HG03135 (cell line): ENCODE measurements at regions not wholly inside any gene's neighbourhood (a gene's known extent, or its start where the extent isn't known, plus 50 kb on each side); places are given as distances from the start of the nearest gene placed in this dataset.
"Not testable (repeated sequence)": the region's sequence is repeated elsewhere in the genome, so short reads cannot be mapped to it uniquely, and the experiment has no call there.

Experiments used
- ATAC-seq: cut with Tn5 transposase; IDR thresholded peaks from one replicate; pipeline ENCODE4 v1.9.1; 2021; ENCODE audit warnings: mild to moderate bottlenecking, moderate library complexity; ENCODE audit not compliant: unreplicated experiment

- ATAC-seq, result no peak
These were observed 198.2 kb downstream of the ADCYAP1 start for GRCh38 chr18:1102848-1103247.

GRCh38 chr18:1103537-1103936, 198.9 kb downstream of the ADCYAP1 start:
- no peak for ATAC-seq

GRCh38 chr18:1104181-1104881, 199.7 kb downstream of the ADCYAP1 start:
- no peak for ATAC-seq

DNA sequence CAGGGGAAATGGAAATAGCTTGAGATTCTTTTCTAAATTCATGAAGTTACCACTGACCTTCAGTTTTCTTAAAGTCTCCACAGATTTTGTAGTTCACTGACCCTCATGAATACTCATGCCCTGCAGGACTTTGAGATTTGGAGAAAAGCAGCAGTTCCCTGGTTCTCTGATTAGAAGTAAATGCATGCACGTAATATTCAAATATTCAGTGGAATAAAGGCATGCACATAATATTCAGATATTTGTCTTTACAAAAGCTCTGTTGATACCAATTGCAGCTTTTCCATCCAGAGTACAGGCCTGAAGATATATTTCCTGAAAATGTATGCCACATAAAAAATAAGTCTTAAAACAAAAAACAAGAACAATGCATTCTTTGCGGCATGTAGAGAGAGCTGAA, 219.8 kb downstream of the ADCYAP1 start:
- ATAC-seq, result no peak

DNA sequence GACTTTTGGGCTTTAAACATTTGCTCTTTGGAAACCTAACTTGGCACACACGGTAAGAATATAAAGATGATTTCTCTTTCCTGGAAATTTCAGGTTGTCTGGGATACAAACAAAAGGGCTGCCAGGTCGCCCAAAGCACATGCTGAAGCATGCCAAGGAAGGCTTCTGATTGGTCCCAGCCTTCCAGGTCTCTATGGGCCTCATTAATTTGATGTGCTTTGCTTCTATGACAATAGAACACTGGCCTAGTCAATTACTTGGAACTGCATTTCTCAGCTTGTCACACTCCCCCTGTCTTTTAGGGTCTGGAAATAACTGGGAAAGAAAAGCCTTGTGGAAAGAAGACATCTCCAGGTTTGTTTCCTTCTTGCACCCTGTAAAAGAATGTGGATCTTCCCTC, 228.9 kb downstream of the ADCYAP1 start:
- no peak for ATAC-seq

DNA sequence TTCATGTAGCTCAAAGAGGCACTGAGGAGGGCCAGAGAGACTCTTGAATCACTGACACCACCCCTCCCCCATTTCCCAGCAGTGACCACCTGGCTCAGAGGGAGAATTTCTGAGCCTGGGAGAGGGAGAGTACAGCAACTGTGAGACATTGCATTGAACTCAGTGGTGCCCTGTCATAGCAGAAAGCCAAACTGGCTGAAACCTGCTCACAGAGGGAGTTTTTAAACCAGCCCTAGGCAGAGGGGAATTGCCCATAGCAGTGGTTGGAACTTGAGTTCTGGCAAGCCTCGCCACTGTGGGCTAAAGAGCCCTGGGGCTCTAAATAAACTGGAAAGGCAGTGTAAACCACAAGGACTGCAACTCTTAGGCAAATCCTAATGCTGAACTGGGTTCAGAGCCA, 243.1 kb downstream of the ADCYAP1 start:
- ATAC-seq, result no peak

- ATAC-seq, result no peak
These were observed 245.0 kb downstream of the ADCYAP1 start for GRCh38 chr18:1149709-1150108.

DNA sequence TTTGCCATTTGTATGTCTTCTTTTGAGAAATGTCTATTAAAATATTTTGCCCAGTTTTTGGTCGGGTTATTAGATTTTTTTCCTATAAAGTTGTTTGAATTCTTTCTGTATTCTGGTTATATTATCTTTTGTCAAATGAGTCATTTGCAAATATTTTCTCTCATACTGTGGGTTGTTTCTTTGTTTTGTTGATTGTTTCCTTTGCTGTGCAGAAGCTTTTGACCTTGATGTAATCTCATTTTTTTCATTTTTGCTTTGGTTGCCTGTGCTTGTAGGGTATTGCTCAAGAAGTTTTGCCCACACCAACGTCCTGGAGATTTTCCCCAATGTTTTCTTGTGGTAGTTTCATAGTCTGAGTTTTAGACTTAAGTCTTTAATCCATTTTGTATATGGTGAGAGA, 245.7 kb downstream of the ADCYAP1 start:
- ATAC-seq, result no peak

GRCh38 chr18:1152958-1153357, 248.3 kb downstream of the ADCYAP1 start:
- not testable (repeated sequence) for ATAC-seq

DNA sequence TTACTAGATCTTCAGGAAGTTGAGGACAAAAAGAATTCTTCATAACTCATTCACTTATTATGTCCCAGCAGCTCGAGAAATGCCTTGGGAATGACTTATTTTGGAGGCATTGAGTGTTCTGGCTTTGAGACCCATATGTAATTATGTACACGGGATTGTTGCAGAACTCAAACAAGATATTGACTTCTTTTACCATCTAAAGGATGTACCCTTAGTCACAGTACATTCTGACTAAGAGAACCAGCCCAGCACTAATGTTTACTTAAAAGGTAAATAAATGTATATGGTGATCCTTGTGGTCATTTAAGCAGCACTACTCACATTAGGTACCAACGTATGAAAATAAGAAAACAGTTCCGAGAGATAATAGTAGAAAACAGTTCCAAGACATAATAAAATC, 268.9 kb downstream of the ADCYAP1 start:
- no peak for ATAC-seq

- ATAC-seq, result no peak
These were observed 272.6 kb downstream of the ADCYAP1 start for GRCh38 chr18:1177232-1177631.

GRCh38 chr18:1191341-1191740, 286.7 kb downstream of the ADCYAP1 start:
- no peak for ATAC-seq

- ATAC-seq, result no peak
These were observed 308.5 kb downstream of the ADCYAP1 start for GRCh38 chr18:1213126-1213525.

- ATAC-seq, result no peak
These were observed 318.2 kb downstream of the ADCYAP1 start for GRCh38 chr18:1222880-1223279.

GRCh38 chr18:1227025-1227424, 322.4 kb downstream of the ADCYAP1 start:
- no peak for ATAC-seq

GRCh38 chr18:1229634-1230033, 325.0 kb downstream of the ADCYAP1 start:
- no peak for ATAC-seq

GRCh38 chr18:1232867-1233266, 328.2 kb downstream of the ADCYAP1 start:
- ATAC-seq, result no peak

- ATAC-seq, result no peak
These were observed 336.0 kb downstream of the ADCYAP1 start for GRCh38 chr18:1240701-1241100.

- no peak for ATAC-seq
These were observed 339.9 kb downstream of the ADCYAP1 start for GRCh38 chr18:1244397-1245122.

DNA sequence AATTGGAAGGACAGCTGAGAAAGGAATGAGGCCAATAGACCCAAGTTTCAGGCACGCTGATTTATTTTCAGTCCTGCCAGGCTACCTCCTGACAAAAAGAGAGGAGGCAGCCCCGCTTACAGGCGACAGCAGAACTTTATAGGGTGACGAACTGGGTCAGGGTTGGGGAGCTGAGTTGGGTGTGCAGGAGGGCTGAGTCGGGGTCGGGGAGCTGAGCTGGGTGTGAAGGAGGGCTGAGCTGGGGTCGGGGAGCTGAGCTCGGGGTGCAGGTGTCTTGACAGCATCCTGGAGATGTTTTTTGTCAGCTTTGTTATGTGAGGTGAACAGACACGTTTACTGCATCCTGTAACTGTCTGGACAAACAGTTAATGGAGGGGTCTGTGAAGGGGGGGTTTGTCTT, 342.2 kb downstream of the ADCYAP1 start:
- ATAC-seq, result no peak

- ATAC-seq, result no peak
These were observed 347.9 kb downstream of the ADCYAP1 start for GRCh38 chr18:1252534-1252933.

DNA sequence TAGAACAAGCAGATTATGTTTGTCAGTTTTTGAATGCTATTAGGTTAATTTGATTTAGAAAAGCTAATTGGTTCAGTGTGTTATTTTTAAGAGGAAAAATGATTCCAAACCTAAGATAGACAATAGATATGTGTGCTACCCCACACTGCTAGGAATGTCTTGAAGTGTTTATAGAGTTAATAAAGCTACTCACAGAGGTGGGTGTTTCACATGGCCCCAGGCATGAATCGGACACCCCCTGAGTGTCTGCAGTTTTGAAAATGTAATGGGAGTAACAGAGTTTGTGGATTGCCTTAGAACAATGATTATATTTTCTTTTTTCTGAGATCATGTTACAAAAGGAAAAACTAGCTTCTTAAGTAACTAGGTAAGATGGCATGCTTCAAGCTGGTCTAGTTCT, 348.3 kb downstream of the ADCYAP1 start:
- no peak for ATAC-seq

GRCh38 chr18:1253827-1254226, 349.2 kb downstream of the ADCYAP1 start:
- no peak for ATAC-seq
